ENCODE measurements at regions not wholly inside any gene's neighbourhood (a gene's known extent, or its start where the extent isn't known, plus 50 kb on each side); places are given as distances from the start of the nearest gene placed in this dataset.
"Not testable (repeated sequence)": the region's sequence is repeated elsewhere in the genome, so short reads cannot be mapped to it uniquely, and the experiment has no call there.

GRCh38 chr6:27038498-27038897 is 209.0 kb upstream of the PRSS16 start:
- no peak for TF ChIP-seq CTCF (IDR thresholded peaks at IDR 0.05; ENCODE audit: low read depth, low read length)
- DNase-seq (ENCODE audit: low read depth, low spot score) = no peak
- in situ Hi-C loops (cut with HindIII; ENCODE audit: low sequenced_read_pairs) = no loop called here
- no peak overlapping the region for H3K4me3 ChIP-seq (ENCODE audit: low read depth, low read length)

- no peak overlapping the region for H3K4me3 ChIP-seq (ENCODE audit: low read depth, low read length)
- DNase-seq (ENCODE audit: low read depth, low spot score) = no peak
- TF ChIP-seq CTCF (IDR thresholded peaks at IDR 0.05; ENCODE audit: low read depth, low read length) = no peak
- in situ Hi-C loops (cut with HindIII; ENCODE audit: low sequenced_read_pairs) = no loop called here
These were observed 207.1 kb upstream of the PRSS16 start for GRCh38 chr6:27040244-27041042.

- TF ChIP-seq CTCF (IDR thresholded peaks at IDR 0.05; ENCODE audit: low read depth, low read length) = no peak
- in situ Hi-C loops (cut with HindIII; ENCODE audit: low sequenced_read_pairs) = no loop called here
- no peak overlapping the region for H3K4me3 ChIP-seq (ENCODE audit: low read depth, low read length)
- DNase-seq (ENCODE audit: low read depth, low spot score) = no peak
These were observed 204.3 kb upstream of the PRSS16 start for GRCh38 chr6:27043244-27043643.

- DNase-seq (ENCODE audit: low read depth, low spot score); in situ Hi-C loops (cut with HindIII; ENCODE audit: low sequenced_read_pairs); H3K4me3 ChIP-seq (ENCODE audit: low read depth, low read length): not testable (repeated sequence)
These were observed 202.4 kb upstream of the PRSS16 start for GRCh38 chr6:27045131-27045530.

GRCh38 chr6:27047725-27048124 is 199.8 kb upstream of the PRSS16 start:
- DNase-seq (ENCODE audit: low read depth, low spot score); H3K4me3 ChIP-seq (ENCODE audit: low read depth, low read length); in situ Hi-C loops (cut with HindIII; ENCODE audit: low sequenced_read_pairs): not testable (repeated sequence)

- no peak for DNase-seq (ENCODE audit: low read depth, low spot score)
- H3K4me3 ChIP-seq (ENCODE audit: low read depth, low read length) = no peak overlapping the region
- in situ Hi-C loops (cut with HindIII; ENCODE audit: low sequenced_read_pairs) = no loop called here
- no peak for TF ChIP-seq CTCF (IDR thresholded peaks at IDR 0.05; ENCODE audit: low read depth, low read length)
These were observed 197.4 kb upstream of the PRSS16 start for GRCh38 chr6:27049863-27050781.

GRCh38 chr6:27052082-27052730 is 195.3 kb upstream of the PRSS16 start:
- H3K4me3 ChIP-seq (ENCODE audit: low read depth, low read length); DNase-seq (ENCODE audit: low read depth, low spot score); in situ Hi-C loops (cut with HindIII; ENCODE audit: low sequenced_read_pairs): not testable (repeated sequence)

GRCh38 chr6:27052731-27053082 is 194.8 kb upstream of the PRSS16 start:
- no peak overlapping the region for H3K4me3 ChIP-seq (ENCODE audit: low read depth, low read length)
- in situ Hi-C loops (cut with HindIII; ENCODE audit: low sequenced_read_pairs) = no loop called here
- no peak for TF ChIP-seq CTCF (IDR thresholded peaks at IDR 0.05; ENCODE audit: low read depth, low read length)
- no peak for DNase-seq (ENCODE audit: low read depth, low spot score)

Measured in astrocyte of the spinal cord (primary cell).